Transverse colon (tissue), 4 donors: ENCODE measurements at regions not wholly inside any gene's neighbourhood (a gene's known extent, or its start where the extent isn't known, plus 50 kb on each side); places are given as distances from the start of the nearest gene placed in this dataset.

Experiments
- CTCF ChIP-seq, 5 experiments: fragments of 200-600 bp in 3 of 5; fragments of 450-650 bp in 2 of 5; sonication (generic) in 3 of 5; IDR thresholded peaks; 1 replicate in 2 of 5; 2 replicates in 3 of 5; pipeline ENCODE4 v1.5.1; 2016 to 2017; ENCODE audit warnings: antibody characterized with exemption in 5 of 5, inconsistent platforms in 3 of 5, mild to moderate bottlenecking in 2 of 5, moderate library complexity in 1 of 5
- EP300 ChIP-seq: sonication (generic); formaldehyde crosslinking; IDR thresholded peaks from one replicate; pipeline ENCODE4 v1.6.1; 2017; ENCODE audit warnings: antibody characterized with exemption, low read depth
- POLR2A ChIP-seq: fragments of 450-650 bp; IDR thresholded peaks from one replicate; pipeline ENCODE4 v1.6.1; 2016; ENCODE audit warnings: antibody characterized with exemption, mild to moderate bottlenecking, moderate library complexity
- POLR2AphosphoS5 ChIP-seq, 3 donors: sonication (generic); formaldehyde crosslinking; IDR thresholded peaks; one replicate each; pipeline ENCODE4 v1.6.1; 2016; ENCODE audit warnings: antibody characterized with exemption in 3 of 3

- TF ChIP-seq EP300: no peak
- TF ChIP-seq CTCF (IDR thresholded peaks at IDR 0.05): no peak
- no peak for TF ChIP-seq POLR2A
- TF ChIP-seq POLR2AphosphoS5 (IDR thresholded peaks at IDR 0.05): no peak
Measured at GRCh38 chr2:4272261-4272858, 569.0 kb downstream of the DCDC2C start.
